ENCODE measurements at regions not wholly inside any gene's neighbourhood (a gene's known extent, or its start where the extent isn't known, plus 50 kb on each side); places are given as distances from the start of the nearest gene placed in this dataset.

GRCh38 chr13:29674532-29674931, 79.0 kb upstream of the SLC7A1 start:
- no peak overlapping the region for H3K4me3 ChIP-seq (ENCODE audit: low read length in 2 of 2)
- no peak overlapping the region for H3K27ac ChIP-seq (ENCODE audit: low read depth, low read length)
- H3K36me3 Mint-ChIP-seq, result peaks cover 0 to 3% of the 10 kb centered on the region in 2 donors
- H3K27me3 Mint-ChIP-seq, result peaks cover 10 to 12% of the 10 kb centered on the region in 2 donors
- no peaks in the 10 kb centered on the region for H3K9me3 ChIP-seq (ENCODE audit: control insufficient read depth in 1 of 2, low read length in 2 of 2)
- H3K9me3 Mint-ChIP-seq, result peaks cover 0 to 12% (median 0%) of the 10 kb centered on the region in 8 donors
- H3K4me1 ChIP-seq (ENCODE audit: insufficient read depth, low read length), result no peaks in the 10 kb centered on the region
- H3K4me1 Mint-ChIP-seq, result no peaks in the 10 kb centered on the region
- ChIA-PET CTCF (ENCODE audit: partially characterized antibody) (no interaction called here), POLR2A (ENCODE audit: partially characterized antibody) (no interaction called here)
- no peaks in the 10 kb centered on the region for H3K36me3 ChIP-seq (ENCODE audit: insufficient read depth, low read length)
- H3K4me3 Mint-ChIP-seq, result no peak overlapping the region
- no peak overlapping the region for H3K27ac Mint-ChIP-seq
- H3K27me3 ChIP-seq (ENCODE audit: insufficient read depth, low read length), result no peaks in the 10 kb centered on the region
- no peak for DNase-seq
- intact Hi-C loops (cut with micrococcal nuclease), result no loop called here

DNA sequence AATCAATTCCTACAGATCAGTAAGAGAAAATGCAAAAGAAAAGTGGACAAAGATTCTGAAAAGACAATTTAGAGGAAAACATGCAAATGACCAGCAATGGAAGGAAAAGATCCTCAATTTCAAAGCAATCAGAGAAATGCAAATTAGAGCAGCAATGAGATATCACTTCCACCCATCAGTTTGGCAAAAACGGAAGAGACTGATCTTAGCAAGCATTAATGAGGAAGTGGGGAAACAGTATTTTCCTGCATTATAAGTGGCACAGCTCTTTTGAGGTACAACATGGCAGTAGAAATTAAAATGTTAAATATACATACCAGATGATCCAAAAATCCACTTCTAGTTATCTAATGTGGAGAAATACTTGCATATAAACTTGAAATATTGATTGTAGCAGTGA, 69.1 kb upstream of the SLC7A1 start:
- Mint-ChIP-seq H3K27ac (no peak overlapping the region), H3K9me3 (peaks cover 2 to 59% (median 37%) of the 10 kb centered on the region in 8 donors), H3K36me3 (peaks cover 4 to 10% of the 10 kb centered on the region in 2 donors), H3K27me3 (peaks cover 20 to 24% of the 10 kb centered on the region in 2 donors), H3K4me3 (no peak overlapping the region), H3K4me1 (no peaks in the 10 kb centered on the region)
- ChIA-PET CTCF (ENCODE audit: partially characterized antibody) (no interaction called here), POLR2A (ENCODE audit: partially characterized antibody) (no interaction called here)
- Histone ChIP-seq H3K9me3 (ENCODE audit: control insufficient read depth in 1 of 2, low read length in 2 of 2) (no peaks in the 10 kb centered on the region), H3K4me1 (ENCODE audit: insufficient read depth, low read length) (no peaks in the 10 kb centered on the region), H3K4me3 (ENCODE audit: low read length in 2 of 2) (no peak overlapping the region), H3K27me3 (ENCODE audit: insufficient read depth, low read length) (no peaks in the 10 kb centered on the region), H3K27ac (ENCODE audit: low read depth, low read length) (no peak overlapping the region), H3K36me3 (ENCODE audit: insufficient read depth, low read length) (no peaks in the 10 kb centered on the region)
- no peak for DNase-seq
- intact Hi-C loops (cut with micrococcal nuclease), result no loop called here

DNA sequence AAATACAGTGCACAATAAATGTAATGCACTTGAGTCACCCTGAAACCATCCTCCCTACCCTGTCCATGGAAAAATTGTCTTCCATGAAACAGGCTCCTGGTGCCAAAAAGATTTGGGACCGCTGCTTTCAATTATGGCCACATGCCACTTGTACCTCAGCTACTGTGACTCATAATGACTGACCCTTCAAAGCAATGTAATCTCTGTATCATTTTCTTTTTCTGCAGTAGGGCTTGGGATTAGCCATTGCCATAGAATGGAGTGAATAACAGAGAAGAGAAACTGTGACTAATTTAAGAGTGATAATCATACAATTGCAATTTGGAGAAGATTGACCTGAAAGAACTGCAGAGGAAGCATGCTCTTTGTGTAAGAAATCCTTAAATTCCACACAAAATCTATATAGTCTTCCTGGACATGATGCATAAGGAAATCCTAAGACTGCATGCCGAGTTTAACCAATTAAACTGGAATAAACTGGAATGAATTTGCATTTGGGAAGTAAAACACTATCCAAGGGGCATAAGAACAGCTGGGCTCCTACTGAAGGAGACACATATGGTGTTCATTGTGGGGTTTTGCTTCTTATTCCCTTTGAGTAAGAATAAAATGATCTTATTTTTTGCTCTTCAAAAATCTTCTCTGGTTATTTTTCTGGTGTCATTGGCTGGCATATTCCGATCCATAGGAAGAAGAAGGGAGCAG, 59.5 kb upstream of the SLC7A1 start:
- H3K4me1 Mint-ChIP-seq, result peaks cover 0 to 2% (median 0%) of the 10 kb centered on the region in 4 donors
- ChIA-PET CTCF (ENCODE audit: partially characterized antibody) (no interaction called here), POLR2A (ENCODE audit: partially characterized antibody) (no interaction called here)
- intact Hi-C loops (cut with micrococcal nuclease), result no loop called here
- H3K9me3 Mint-ChIP-seq, result peaks cover 2 to 16% (median 9%) of the 10 kb centered on the region in 8 donors
- peak overlapping the region in 1 of 7 donors; percentile 61 for H3K27ac Mint-ChIP-seq
- H3K27ac ChIP-seq (ENCODE audit: low read depth, low read length), result no peak overlapping the region
- peaks cover 10 to 14% of the 10 kb centered on the region in 2 donors for H3K27me3 Mint-ChIP-seq
- H3K4me1 ChIP-seq (ENCODE audit: insufficient read depth, low read length), result no peaks in the 10 kb centered on the region
- H3K36me3 Mint-ChIP-seq, result peaks cover 0 to 43% of the 10 kb centered on the region in 2 donors
- no peaks in the 10 kb centered on the region for H3K9me3 ChIP-seq (ENCODE audit: control insufficient read depth in 1 of 2, low read length in 2 of 2)
- no peak overlapping the region for H3K4me3 Mint-ChIP-seq
- no peaks in the 10 kb centered on the region for H3K36me3 ChIP-seq (ENCODE audit: insufficient read depth, low read length)
- H3K27me3 ChIP-seq (ENCODE audit: insufficient read depth, low read length), result no peaks in the 10 kb centered on the region
- DNase-seq, result no peak
- H3K4me3 ChIP-seq (ENCODE audit: low read length in 2 of 2), result no peak overlapping the region

- peaks cover 2 to 10% (median 3%) of the 10 kb centered on the region in 8 donors for H3K9me3 Mint-ChIP-seq
- Histone ChIP-seq H3K36me3 (ENCODE audit: insufficient read depth, low read length) (no peaks in the 10 kb centered on the region), H3K27ac (ENCODE audit: low read depth, low read length) (no peak overlapping the region)
Observed at GRCh38 chr13:29654384-29654783, 58.9 kb upstream of the SLC7A1 start.

DNA sequence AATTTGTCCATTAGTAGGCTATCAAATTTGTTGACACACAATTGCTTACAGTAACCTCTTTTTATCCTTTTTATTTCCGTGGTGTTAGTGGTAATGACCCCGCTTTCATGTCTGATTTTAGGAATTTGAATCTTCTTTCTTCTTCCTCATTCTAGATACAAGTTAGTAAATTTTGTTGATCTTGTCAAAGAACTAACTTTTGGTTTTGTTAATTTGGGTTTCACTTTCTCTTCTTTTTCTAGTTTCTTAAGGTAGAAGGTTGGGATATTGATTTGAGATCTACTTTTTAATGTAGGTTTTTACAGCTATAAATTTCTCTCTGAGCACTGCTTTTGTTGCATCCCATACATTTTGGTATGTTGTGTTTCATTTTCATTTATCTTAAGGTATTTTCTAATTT, 53.3 kb upstream of the SLC7A1 start:
- H3K4me3 ChIP-seq (ENCODE audit: low read length in 2 of 2), result no peak overlapping the region
- no peaks in the 10 kb centered on the region for H3K36me3 ChIP-seq (ENCODE audit: insufficient read depth, low read length)
- no peak for DNase-seq
- peak overlapping the region in 7 of 8 donors; percentile 46 to 86 (median 84) for H3K4me3 Mint-ChIP-seq
- H3K27me3 Mint-ChIP-seq, result peaks cover 3 to 7% of the 10 kb centered on the region in 2 donors
- peaks cover 0 to 11% of the 10 kb centered on the region in 2 donors for H3K36me3 Mint-ChIP-seq
- peaks cover 0 to 11% (median 5%) of the 10 kb centered on the region in 4 donors for H3K4me1 Mint-ChIP-seq
- H3K4me1 ChIP-seq (ENCODE audit: insufficient read depth, low read length), result peaks cover 5% of the 10 kb centered on the region
- H3K9me3 ChIP-seq (ENCODE audit: control insufficient read depth in 1 of 2, low read length in 2 of 2), result no peaks in the 10 kb centered on the region
- POLR2A ChIA-PET (ENCODE audit: partially characterized antibody), result interaction anchor here (2.6 kb wide), 1 partner anchor 53 kb away, joined by 10 read pairs; the partner anchor contains the start of gene SLC7A1
- H3K9me3 Mint-ChIP-seq, result peaks cover 2 to 10% (median 7%) of the 10 kb centered on the region in 8 donors
- intact Hi-C loops (cut with micrococcal nuclease), result no loop called here
- CTCF ChIA-PET (ENCODE audit: partially characterized antibody), result no interaction called here
- H3K27ac Mint-ChIP-seq, result peak overlapping the region in 5 of 7 donors; percentile 61 to 86 (median 70)
- no peaks in the 10 kb centered on the region for H3K27me3 ChIP-seq (ENCODE audit: insufficient read depth, low read length)
- H3K27ac ChIP-seq (ENCODE audit: low read depth, low read length), result no peak overlapping the region

More at GRCh38 chr13:29654384-29654783, 58.9 kb upstream of the SLC7A1 start:
- no peaks in the 10 kb centered on the region for H3K9me3 ChIP-seq (ENCODE audit: control insufficient read depth in 1 of 2, low read length in 2 of 2)
- H3K4me1 Mint-ChIP-seq, result peaks cover 0 to 2% (median 0%) of the 10 kb centered on the region in 4 donors
- H3K27me3 Mint-ChIP-seq, result peaks cover 10 to 14% of the 10 kb centered on the region in 2 donors
- no peak overlapping the region for H3K4me3 Mint-ChIP-seq
- H3K27me3 ChIP-seq (ENCODE audit: insufficient read depth, low read length), result no peaks in the 10 kb centered on the region
- intact Hi-C loops (cut with micrococcal nuclease), result no loop called here
- CTCF ChIA-PET (ENCODE audit: partially characterized antibody), result no interaction called here
- no peak overlapping the region for H3K27ac Mint-ChIP-seq
- H3K36me3 Mint-ChIP-seq, result peaks cover 0 to 43% of the 10 kb centered on the region in 2 donors
- H3K4me3 ChIP-seq (ENCODE audit: low read length in 2 of 2), result no peak overlapping the region
- POLR2A ChIA-PET (ENCODE audit: partially characterized antibody), result no interaction called here
- no peak for DNase-seq
- H3K4me1 ChIP-seq (ENCODE audit: insufficient read depth, low read length), result no peaks in the 10 kb centered on the region

Data from CD4-positive, alpha-beta memory T cell (primary cell).